ENCODE measurements at regions not wholly inside any gene's neighbourhood (a gene's known extent, or its start where the extent isn't known, plus 50 kb on each side); places are given as distances from the start of the nearest gene placed in this dataset.

- Mint-ChIP-seq H3K27ac (ENCODE audit: unreplicated experiment) (no peak overlapping the region), H3K9me3 (ENCODE audit: low read depth) (peaks cover 10% of the 10 kb centered on the region), H3K4me3 (ENCODE audit: unreplicated experiment) (no peak overlapping the region), H3K36me3 (ENCODE audit: low read depth) (no peaks in the 10 kb centered on the region), H3K27me3 (ENCODE audit: low read depth) (no peaks in the 10 kb centered on the region), H3K4me1 (ENCODE audit: low read depth) (no peaks in the 10 kb centered on the region)
- no peak for DNase-seq (ENCODE audit: low spot score)
- no peak for TF ChIP-seq CTCF (IDR thresholded peaks at IDR 0.05)
These were observed 521.0 kb upstream of the CCNG1 start for GRCh38 chr5:162916368-162916767.

GRCh38 chr5:162929104-162929503 is 508.3 kb upstream of the CCNG1 start:
- TF ChIP-seq CTCF (IDR thresholded peaks at IDR 0.05), result no peak
- no peaks in the 10 kb centered on the region for H3K4me1 Mint-ChIP-seq (ENCODE audit: low read depth)
- no peaks in the 10 kb centered on the region for H3K27me3 Mint-ChIP-seq (ENCODE audit: low read depth)
- no peak overlapping the region for H3K27ac Mint-ChIP-seq (ENCODE audit: unreplicated experiment)
- H3K36me3 Mint-ChIP-seq (ENCODE audit: low read depth), result no peaks in the 10 kb centered on the region
- H3K9me3 Mint-ChIP-seq (ENCODE audit: low read depth), result peaks cover 17% of the 10 kb centered on the region
- H3K4me3 Mint-ChIP-seq (ENCODE audit: unreplicated experiment), result no peak overlapping the region
- no peak for DNase-seq (ENCODE audit: low spot score)

GRCh38 chr5:162931501-162931900 is 505.9 kb upstream of the CCNG1 start:
- Mint-ChIP-seq H3K4me3 (ENCODE audit: unreplicated experiment) (no peak overlapping the region), H3K9me3 (ENCODE audit: low read depth) (peaks cover 22% of the 10 kb centered on the region), H3K27me3 (ENCODE audit: low read depth) (no peaks in the 10 kb centered on the region), H3K36me3 (ENCODE audit: low read depth) (no peaks in the 10 kb centered on the region), H3K4me1 (ENCODE audit: low read depth) (no peaks in the 10 kb centered on the region), H3K27ac (ENCODE audit: unreplicated experiment) (no peak overlapping the region)
- DNase-seq (ENCODE audit: low spot score), result no peak
- no peak for TF ChIP-seq CTCF (IDR thresholded peaks at IDR 0.05)

GRCh38 chr5:162939991-162940390 is 497.4 kb upstream of the CCNG1 start:
- no peaks in the 10 kb centered on the region for H3K27me3 Mint-ChIP-seq (ENCODE audit: low read depth)
- H3K9me3 Mint-ChIP-seq (ENCODE audit: low read depth), result peaks cover under 1% of the 10 kb centered on the region
- no peak overlapping the region for H3K4me3 Mint-ChIP-seq (ENCODE audit: unreplicated experiment)
- no peak for TF ChIP-seq CTCF (IDR thresholded peaks at IDR 0.05)
- no peaks in the 10 kb centered on the region for H3K4me1 Mint-ChIP-seq (ENCODE audit: low read depth)
- no peak for DNase-seq (ENCODE audit: low spot score)
- no peaks in the 10 kb centered on the region for H3K36me3 Mint-ChIP-seq (ENCODE audit: low read depth)
- no peak overlapping the region for H3K27ac Mint-ChIP-seq (ENCODE audit: unreplicated experiment)

- no peaks in the 10 kb centered on the region for H3K9me3 Mint-ChIP-seq (ENCODE audit: low read depth)
- peaks cover 7% of the 10 kb centered on the region for H3K27me3 Mint-ChIP-seq (ENCODE audit: low read depth)
- no peak for DNase-seq (ENCODE audit: low spot score)
- no peaks in the 10 kb centered on the region for H3K4me1 Mint-ChIP-seq (ENCODE audit: low read depth)
- no peak overlapping the region for H3K4me3 Mint-ChIP-seq (ENCODE audit: unreplicated experiment)
- no peak for TF ChIP-seq CTCF (IDR thresholded peaks at IDR 0.05)
- no peak overlapping the region for H3K27ac Mint-ChIP-seq (ENCODE audit: unreplicated experiment)
- H3K36me3 Mint-ChIP-seq (ENCODE audit: low read depth), result no peaks in the 10 kb centered on the region
These were observed 488.7 kb upstream of the CCNG1 start for GRCh38 chr5:162948677-162949076.

Data from chondrocyte (in vitro differentiated cells).